ENCODE measurements at regions not wholly inside any gene's neighbourhood (a gene's known extent, or its start where the extent isn't known, plus 50 kb on each side); places are given as distances from the start of the nearest gene placed in this dataset.
A peak's percentile ranks its signal among the peaks of the same experiment; 100 is the strongest.

DNA sequence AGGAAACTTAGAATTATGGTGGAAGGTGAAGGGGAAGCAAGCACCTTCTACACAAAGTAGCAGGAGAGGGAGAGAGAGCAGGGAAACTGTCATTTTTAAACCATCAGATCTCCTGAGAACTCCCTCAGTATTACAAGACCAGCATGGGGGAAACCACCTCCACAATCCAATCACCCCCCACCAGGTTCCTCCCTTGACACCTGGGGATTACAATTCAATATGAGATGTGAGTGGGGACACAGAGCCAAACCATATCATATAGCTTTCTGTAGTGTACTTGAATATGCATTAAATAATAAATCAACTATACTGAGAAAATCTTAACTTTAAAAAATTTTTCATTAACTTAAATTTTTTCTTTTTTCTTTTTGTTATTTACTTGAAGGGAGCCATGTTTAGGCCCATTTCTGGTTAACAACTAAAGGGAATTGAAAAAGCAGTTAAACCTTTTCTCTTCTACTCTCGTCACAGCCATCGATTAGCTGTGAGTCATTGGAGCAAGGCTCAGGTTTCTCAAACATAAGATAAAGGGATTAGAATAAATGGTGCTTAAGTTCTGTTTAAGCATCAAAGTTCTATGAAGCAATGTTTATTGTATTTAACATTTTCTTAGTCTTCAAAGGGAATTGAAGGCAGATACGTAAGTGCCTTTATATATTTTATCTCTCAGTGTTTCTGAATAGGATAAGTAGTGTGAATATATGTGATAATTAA, 72.2 kb upstream of the DPT start (continued):
- peak; percentile 98 for TF ChIP-seq NFIC (IDR thresholded peaks at IDR 0.05; ENCODE audit: low read length)
- no peak for TF ChIP-seq ZNF484 (CRISPR knock-in tag; IDR thresholded peaks at IDR 0.05; ENCODE audit: borderline replicate concordance, low read depth)
- TF ChIP-seq ZNF556 (CRISPR knock-in tag; IDR thresholded peaks at IDR 0.05; ENCODE audit: borderline replicate concordance), result no peak
- TF ChIP-seq, protein P1, sequence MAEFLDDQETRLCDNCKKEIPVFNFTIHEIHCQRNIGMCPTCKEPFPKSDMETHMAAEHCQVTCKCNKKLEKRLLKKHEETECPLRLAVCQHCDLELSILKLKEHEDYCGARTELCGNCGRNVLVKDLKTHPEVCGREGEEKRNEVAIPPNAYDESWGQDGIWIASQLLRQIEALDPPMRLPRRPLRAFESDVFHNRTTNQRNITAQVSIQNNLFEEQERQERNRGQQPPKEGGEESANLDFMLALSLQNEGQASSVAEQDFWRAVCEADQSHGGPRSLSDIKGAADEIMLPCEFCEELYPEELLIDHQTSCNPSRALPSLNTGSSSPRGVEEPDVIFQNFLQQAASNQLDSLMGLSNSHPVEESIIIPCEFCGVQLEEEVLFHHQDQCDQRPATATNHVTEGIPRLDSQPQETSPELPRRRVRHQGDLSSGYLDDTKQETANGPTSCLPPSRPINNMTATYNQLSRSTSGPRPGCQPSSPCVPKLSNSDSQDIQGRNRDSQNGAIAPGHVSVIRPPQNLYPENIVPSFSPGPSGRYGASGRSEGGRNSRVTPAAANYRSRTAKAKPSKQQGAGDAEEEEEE (CRISPR knock-in tag; IDR thresholded peaks at IDR 0.05; ENCODE audit: borderline replicate concordance), result no peak
- TF ChIP-seq NBN (conservative IDR thresholded peaks at IDR 0.05), result no peak
- no peak for TF ChIP-seq EEA1 (CRISPR knock-in tag; IDR thresholded peaks at IDR 0.05; ENCODE audit: borderline replicate concordance)
- no peak for TF ChIP-seq ZC3H13 (CRISPR knock-in tag; IDR thresholded peaks at IDR 0.05)
- TF ChIP-seq, protein P2, sequence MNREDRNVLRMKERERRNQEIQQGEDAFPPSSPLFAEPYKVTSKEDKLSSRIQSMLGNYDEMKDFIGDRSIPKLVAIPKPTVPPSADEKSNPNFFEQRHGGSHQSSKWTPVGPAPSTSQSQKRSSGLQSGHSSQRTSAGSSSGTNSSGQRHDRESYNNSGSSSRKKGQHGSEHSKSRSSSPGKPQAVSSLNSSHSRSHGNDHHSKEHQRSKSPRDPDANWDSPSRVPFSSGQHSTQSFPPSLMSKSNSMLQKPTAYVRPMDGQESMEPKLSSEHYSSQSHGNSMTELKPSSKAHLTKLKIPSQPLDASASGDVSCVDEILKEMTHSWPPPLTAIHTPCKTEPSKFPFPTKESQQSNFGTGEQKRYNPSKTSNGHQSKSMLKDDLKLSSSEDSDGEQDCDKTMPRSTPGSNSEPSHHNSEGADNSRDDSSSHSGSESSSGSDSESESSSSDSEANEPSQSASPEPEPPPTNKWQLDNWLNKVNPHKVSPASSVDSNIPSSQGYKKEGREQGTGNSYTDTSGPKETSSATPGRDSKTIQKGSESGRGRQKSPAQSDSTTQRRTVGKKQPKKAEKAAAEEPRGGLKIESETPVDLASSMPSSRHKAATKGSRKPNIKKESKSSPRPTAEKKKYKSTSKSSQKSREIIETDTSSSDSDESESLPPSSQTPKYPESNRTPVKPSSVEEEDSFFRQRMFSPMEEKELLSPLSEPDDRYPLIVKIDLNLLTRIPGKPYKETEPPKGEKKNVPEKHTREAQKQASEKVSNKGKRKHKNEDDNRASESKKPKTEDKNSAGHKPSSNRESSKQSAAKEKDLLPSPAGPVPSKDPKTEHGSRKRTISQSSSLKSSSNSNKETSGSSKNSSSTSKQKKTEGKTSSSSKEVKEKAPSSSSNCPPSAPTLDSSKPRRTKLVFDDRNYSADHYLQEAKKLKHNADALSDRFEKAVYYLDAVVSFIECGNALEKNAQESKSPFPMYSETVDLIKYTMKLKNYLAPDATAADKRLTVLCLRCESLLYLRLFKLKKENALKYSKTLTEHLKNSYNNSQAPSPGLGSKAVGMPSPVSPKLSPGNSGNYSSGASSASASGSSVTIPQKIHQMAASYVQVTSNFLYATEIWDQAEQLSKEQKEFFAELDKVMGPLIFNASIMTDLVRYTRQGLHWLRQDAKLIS (CRISPR knock-in tag; IDR thresholded peaks at IDR 0.05), result no peak
- no peak for TF ChIP-seq ZNF768 (CRISPR knock-in tag; IDR thresholded peaks at IDR 0.05)
- no peak for TF ChIP-seq ZNF710 (CRISPR knock-in tag; IDR thresholded peaks at IDR 0.05; ENCODE audit: borderline replicate concordance)
- no peak for TF ChIP-seq SALL1 (CRISPR knock-in tag; IDR thresholded peaks at IDR 0.05)
- TF ChIP-seq, protein P3, sequence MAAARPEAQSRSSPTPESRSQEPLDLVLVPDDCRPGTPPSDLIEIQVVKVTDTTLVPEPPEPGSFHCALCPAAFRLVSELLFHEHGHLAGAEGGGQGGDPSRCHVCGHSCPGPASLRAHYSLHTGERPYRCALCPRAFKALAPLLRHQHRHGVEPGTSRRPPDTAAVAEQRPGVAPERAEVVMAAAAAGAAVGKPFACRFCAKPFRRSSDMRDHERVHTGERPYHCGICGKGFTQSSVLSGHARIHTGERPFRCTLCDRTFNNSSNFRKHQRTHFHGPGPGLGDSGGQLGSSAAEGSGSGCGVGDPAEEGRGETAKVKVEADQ (CRISPR knock-in tag; IDR thresholded peaks at IDR 0.05; ENCODE audit: borderline replicate concordance), result no peak
- no peak for TF ChIP-seq PAF1 (CRISPR knock-in tag; IDR thresholded peaks at IDR 0.05)
- no peak for TF ChIP-seq ZNF276 (CRISPR knock-in tag; IDR thresholded peaks at IDR 0.05; ENCODE audit: low read depth)
- no peak; the same call in 1 of the 2 replicates for TF ChIP-seq POLR2AphosphoS5 (IDR thresholded peaks at IDR 0.05; ENCODE audit: low read depth, low read length)
- TF ChIP-seq POGZ (CRISPR knock-in tag; IDR thresholded peaks at IDR 0.05), result peak; percentile 88
- peak; percentile 85 for TF ChIP-seq RCOR2 (CRISPR knock-in tag; IDR thresholded peaks at IDR 0.05)
- no peak for TF ChIP-seq ZNF317 (CRISPR knock-in tag; IDR thresholded peaks at IDR 0.05)
- no peak for TF ChIP-seq ZNF724P (CRISPR knock-in tag; IDR thresholded peaks at IDR 0.05; ENCODE audit: borderline replicate concordance)
